Keratinocyte (primary cell): ENCODE measurements at regions not wholly inside any gene's neighbourhood (a gene's known extent, or its start where the extent isn't known, plus 50 kb on each side); places are given as distances from the start of the nearest gene placed in this dataset.

ENCODE experiments used
- DNase-seq: peaks from one replicate; pipeline ENCODE4 v3.0.0-alpha.2; 2011; ENCODE audit warnings: low read depth, missing footprints, low spot score
- FAIRE-seq: peaks from 2 replicates; lab custom pipeline; 2011; peaks lifted over from hg19 to GRCh38; lab: Jason Lieb, UNC
- H2AFZ ChIP-seq: 2 replicates; pipeline ENCODE4 v1.6.0; 2012; ENCODE audit warnings: low read length, control low read depth, inconsistent platforms; ENCODE audit not compliant: control insufficient read depth
- H3K27ac ChIP-seq: 2 replicates; pipeline ENCODE4 v1.5.1; 2011; ENCODE audit warnings: low read length; ENCODE audit not compliant: control insufficient read depth, insufficient read depth
- H3K27me3 ChIP-seq: 3 replicates; pipeline ENCODE4 v1.6.0; 2011; ENCODE audit warnings: low read length; ENCODE audit not compliant: control insufficient read depth, insufficient read depth; ENCODE audit errors: extremely low read depth
- H3K36me3 ChIP-seq, 2 experiments: 2 replicates in 1 of 2; 3 replicates in 1 of 2; pipeline ENCODE4 v1.5.1; 2011; ENCODE audit warnings: low read length in 2 of 2, mild to moderate bottlenecking in 1 of 2; ENCODE audit not compliant: control insufficient read depth in 2 of 2, insufficient read depth in 2 of 2; ENCODE audit errors: extremely low read depth in 1 of 2
- H3K4me1 ChIP-seq: 3 replicates; pipeline ENCODE4 v1.5.1; 2011; ENCODE audit warnings: low read length; ENCODE audit not compliant: control insufficient read depth, insufficient read depth; ENCODE audit errors: extremely low read depth
- H3K4me2 ChIP-seq: 3 replicates; pipeline ENCODE4 v1.6.0; 2011; ENCODE audit warnings: low read depth, low read length; ENCODE audit not compliant: control insufficient read depth, insufficient read depth; ENCODE audit errors: extremely low read depth
- H3K4me3 ChIP-seq, 3 experiments: fragments of 200-600 bp in 1 of 3; sonication (generic) in 1 of 3; 2 replicates in 2 of 3; 3 replicates in 1 of 3; pipeline ENCODE4 v1.5.1; 2011 to 2016; ENCODE audit warnings: low read length in 3 of 3, mild to moderate bottlenecking in 3 of 3, control low read depth in 2 of 3, inconsistent platforms in 1 of 3, low read depth in 1 of 3, mixed read lengths in 1 of 3, mixed run types in 1 of 3, moderate library complexity in 1 of 3; ENCODE audit not compliant: control insufficient read depth in 2 of 3, insufficient read depth in 2 of 3; ENCODE audit errors: extremely low read depth in 1 of 3
- H3K79me2 ChIP-seq: 2 replicates; pipeline ENCODE4 v1.6.0; 2012; ENCODE audit warnings: low read length; ENCODE audit not compliant: control insufficient read depth, insufficient read depth
- H3K9ac ChIP-seq: 3 replicates; pipeline ENCODE4 v1.6.0; 2011; ENCODE audit warnings: low read length; ENCODE audit not compliant: control insufficient read depth, insufficient read depth; ENCODE audit errors: extremely low read depth
- H3K9me1 ChIP-seq: 3 replicates; pipeline ENCODE4 v1.6.0; 2011; ENCODE audit warnings: low read length; ENCODE audit not compliant: control insufficient read depth, insufficient read depth; ENCODE audit errors: extremely low read depth
- H3K9me3 ChIP-seq: 2 replicates; pipeline ENCODE4 v1.5.1; 2012; ENCODE audit warnings: low read depth, low read length; ENCODE audit not compliant: control insufficient read depth
- H4K20me1 ChIP-seq: 3 replicates; pipeline ENCODE4 v1.6.0; 2011; ENCODE audit warnings: low read length; ENCODE audit not compliant: control insufficient read depth, insufficient read depth; ENCODE audit errors: extremely low read depth
- EZH2 ChIP-seq: IDR thresholded peaks from one replicate; pipeline ENCODE4 v1.6.1; 2012; ENCODE audit warnings: inconsistent platforms, mild to moderate bottlenecking, low read length, moderate library complexity
- dilution Hi-C: fragments of 300-500 bp; cut with MboI; formaldehyde crosslinking; loops from one replicate; pipeline ENCODE4 v1.7.0; 2020; ENCODE audit warnings: low sequenced_read_pairs; ENCODE audit not compliant: extremely low pct_ligation_motif_present
- TF ChIP-seq, protein P1 (sequence below), 3 experiments: IDR thresholded peaks in 1 of 3; conservative IDR thresholded peaks in 1 of 3; optimal IDR thresholded peaks in 1 of 3; 2 replicates in 2 of 3; 3 replicates in 1 of 3; pipeline versions ENCODE3 to v1.5.1; 2011; ENCODE audit warnings: low read length in 3 of 3, mild to moderate bottlenecking in 3 of 3, moderate library complexity in 2 of 3, control low read depth in 1 of 3, inconsistent platforms in 1 of 3; ENCODE audit not compliant: insufficient read depth in 2 of 3; ENCODE audit errors: extremely low read depth in 1 of 3

DNA sequence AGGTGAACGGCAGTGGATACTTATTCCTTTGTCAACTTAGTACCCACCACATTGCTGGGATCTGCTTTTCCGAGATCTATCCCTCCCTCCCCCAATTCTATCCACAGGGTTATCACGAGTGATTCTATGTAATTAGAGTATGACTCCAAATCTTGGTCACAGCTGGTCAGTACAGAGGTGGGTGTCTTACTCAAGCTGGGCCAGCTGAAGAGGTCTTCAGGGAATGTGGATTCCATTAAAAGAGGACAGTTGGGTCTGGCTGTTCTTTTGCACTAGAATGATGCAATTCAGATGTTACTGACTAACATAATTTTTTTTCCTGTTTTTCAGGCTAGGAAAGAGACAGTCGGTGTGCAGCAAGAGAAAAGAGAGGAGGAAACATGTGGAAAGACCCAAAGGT lies 92.3 kb downstream of the HS3ST1 start:
- no peaks in the 10 kb centered on the region for H3K4me1 ChIP-seq
- no peaks in the 10 kb centered on the region for H3K9me1 ChIP-seq
- H3K4me3 ChIP-seq = no peak overlapping the region
- no peaks in the 10 kb centered on the region for H4K20me1 ChIP-seq
- H2AFZ ChIP-seq = no peak overlapping the region
- no peaks in the 10 kb centered on the region for H3K9me3 ChIP-seq
- DNase-seq (no peak), FAIRE-seq (no peak)
- no peak overlapping the region for H3K27ac ChIP-seq
- H3K36me3 ChIP-seq = no peaks in the 10 kb centered on the region
- dilution Hi-C loops = no loop called here
- H3K9ac ChIP-seq = no peak overlapping the region
- H3K79me2 ChIP-seq = no peaks in the 10 kb centered on the region
- TF ChIP-seq, protein P1, sequence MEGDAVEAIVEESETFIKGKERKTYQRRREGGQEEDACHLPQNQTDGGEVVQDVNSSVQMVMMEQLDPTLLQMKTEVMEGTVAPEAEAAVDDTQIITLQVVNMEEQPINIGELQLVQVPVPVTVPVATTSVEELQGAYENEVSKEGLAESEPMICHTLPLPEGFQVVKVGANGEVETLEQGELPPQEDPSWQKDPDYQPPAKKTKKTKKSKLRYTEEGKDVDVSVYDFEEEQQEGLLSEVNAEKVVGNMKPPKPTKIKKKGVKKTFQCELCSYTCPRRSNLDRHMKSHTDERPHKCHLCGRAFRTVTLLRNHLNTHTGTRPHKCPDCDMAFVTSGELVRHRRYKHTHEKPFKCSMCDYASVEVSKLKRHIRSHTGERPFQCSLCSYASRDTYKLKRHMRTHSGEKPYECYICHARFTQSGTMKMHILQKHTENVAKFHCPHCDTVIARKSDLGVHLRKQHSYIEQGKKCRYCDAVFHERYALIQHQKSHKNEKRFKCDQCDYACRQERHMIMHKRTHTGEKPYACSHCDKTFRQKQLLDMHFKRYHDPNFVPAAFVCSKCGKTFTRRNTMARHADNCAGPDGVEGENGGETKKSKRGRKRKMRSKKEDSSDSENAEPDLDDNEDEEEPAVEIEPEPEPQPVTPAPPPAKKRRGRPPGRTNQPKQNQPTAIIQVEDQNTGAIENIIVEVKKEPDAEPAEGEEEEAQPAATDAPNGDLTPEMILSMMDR (optimal IDR thresholded peaks at IDR 0.05 in 1 of 3, IDR thresholded peaks at IDR 0.05 in 1 of 3, conservative IDR thresholded peaks at IDR 0.05 in 1 of 3; ENCODE audit: extremely low read depth in 1 of 3, insufficient read depth in 2 of 3, low read length in 3 of 3) = no peak
- TF ChIP-seq EZH2 = no peak
- H3K4me2 ChIP-seq = no peak overlapping the region
- H3K27me3 ChIP-seq = no peaks in the 10 kb centered on the region

DNA sequence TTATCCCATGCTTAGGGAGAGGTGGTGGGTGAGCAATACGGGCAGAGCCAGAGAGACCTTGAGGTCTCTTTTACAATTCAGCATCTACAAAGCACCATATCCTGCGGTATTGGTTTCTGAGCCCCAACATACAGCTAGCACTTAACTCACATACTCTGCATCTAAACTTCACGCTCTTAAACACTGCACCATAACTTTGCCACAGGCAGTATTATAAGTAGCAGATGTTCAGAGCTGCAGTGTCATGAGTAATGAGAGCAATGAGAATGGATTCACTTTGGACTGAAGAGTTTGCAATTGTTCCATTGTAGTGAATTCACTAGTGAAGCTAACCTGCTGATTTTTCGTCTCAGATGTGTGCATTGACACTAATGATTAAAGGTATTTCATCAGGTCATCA lies 93.8 kb downstream of the HS3ST1 start:
- Histone ChIP-seq H3K4me3 (no peak overlapping the region), H2AFZ (no peak overlapping the region), H3K79me2 (no peaks in the 10 kb centered on the region), H3K27ac (no peak overlapping the region), H3K27me3 (no peaks in the 10 kb centered on the region), H3K4me2 (no peak overlapping the region), H3K9me3 (no peaks in the 10 kb centered on the region), H3K36me3 (no peaks in the 10 kb centered on the region), H4K20me1 (no peaks in the 10 kb centered on the region), H3K4me1 (no peaks in the 10 kb centered on the region), H3K9me1 (no peaks in the 10 kb centered on the region), H3K9ac (no peak overlapping the region)
- DNase-seq = no peak
- TF ChIP-seq, protein P1 (optimal IDR thresholded peaks at IDR 0.05 in 1 of 3, IDR thresholded peaks at IDR 0.05 in 1 of 3, conservative IDR thresholded peaks at IDR 0.05 in 1 of 3; ENCODE audit: extremely low read depth in 1 of 3, insufficient read depth in 2 of 3, low read length in 3 of 3) = no peak
- TF ChIP-seq EZH2 = no peak
- dilution Hi-C loops = no loop called here
- no peak for FAIRE-seq
